Thyroid gland (tissue), 4 donors: ENCODE measurements at regions not wholly inside any gene's neighbourhood (a gene's known extent, or its start where the extent isn't known, plus 50 kb on each side); places are given as distances from the start of the nearest gene placed in this dataset.

Experiments used
- CTCF ChIP-seq, 6 experiments: fragments of 200-600 bp in 3 of 6; fragments of 450-650 bp in 3 of 6; sonication (generic) in 3 of 6; IDR thresholded peaks; one replicate each; pipeline ENCODE4 v1.5.1; 2016 to 2019; ENCODE audit warnings: antibody characterized with exemption in 6 of 6, mild to moderate bottlenecking in 2 of 6, inconsistent platforms in 1 of 6, moderate library complexity in 1 of 6
- POLR2A ChIP-seq, 2 donors: fragments of 450-650 bp; IDR thresholded peaks; one replicate each; pipeline ENCODE4 v1.6.1; 2017; ENCODE audit warnings: antibody characterized with exemption in 2 of 2, mild to moderate bottlenecking in 2 of 2, moderate library complexity in 1 of 2

DNA sequence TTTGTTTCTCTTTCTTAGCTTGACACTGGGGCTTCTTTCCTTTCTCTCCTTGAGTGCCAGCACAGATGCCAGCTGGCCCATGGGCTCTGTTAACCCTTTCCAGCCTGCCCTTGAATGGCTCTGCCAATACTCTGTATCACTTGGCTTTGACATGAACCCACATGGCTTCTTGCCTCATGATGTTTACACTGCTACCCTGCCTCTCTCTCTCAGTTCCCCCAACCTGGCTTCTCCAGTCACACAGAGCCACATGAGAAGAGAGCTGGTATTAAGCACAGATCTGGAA is 262.4 kb downstream of the OMA1 start:
- TF ChIP-seq CTCF (IDR thresholded peaks at IDR 0.05) (no peak), POLR2A (IDR thresholded peaks at IDR 0.05) (no peak)
